ENCODE measurements at regions not wholly inside any gene's neighbourhood (a gene's known extent, or its start where the extent isn't known, plus 50 kb on each side); places are given as distances from the start of the nearest gene placed in this dataset.
A peak's percentile ranks its signal among the peaks of the same experiment; 100 is the strongest.

DNA sequence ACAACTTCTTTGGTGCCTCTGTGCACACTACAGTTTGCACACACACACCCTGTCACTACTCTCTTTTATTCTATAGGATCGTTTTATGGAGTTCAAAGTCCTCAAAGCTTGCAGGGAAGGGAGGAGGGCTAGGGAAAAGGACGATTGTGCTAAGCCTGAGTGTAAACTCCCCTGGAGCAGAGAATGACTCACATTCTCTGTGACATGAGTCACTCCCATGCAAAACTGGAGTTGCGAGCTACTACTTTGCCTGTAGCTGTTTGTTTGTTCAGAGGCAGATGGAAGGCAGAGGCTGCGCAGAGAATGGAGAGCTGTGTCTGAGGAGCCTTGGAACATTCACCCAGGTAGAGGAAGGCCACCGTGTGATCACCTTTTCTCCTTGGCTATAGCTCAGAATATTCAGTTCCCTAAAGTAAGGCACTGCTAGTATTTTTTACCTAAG lies 80.5 kb upstream of the MBNL2 start:
- peak; percentile 7; the same call in 1 of the 2 replicates for TF ChIP-seq POLR2A (IDR thresholded peaks at IDR 0.05; ENCODE audit: low read depth, low read length)
- no peak for TF ChIP-seq POLR2AphosphoS5 (IDR thresholded peaks at IDR 0.05; ENCODE audit: low read depth, low read length)

All from GM12892 (cell line).